Epithelial cell of proximal tubule (primary cell): ENCODE measurements at regions not wholly inside any gene's neighbourhood (a gene's known extent, or its start where the extent isn't known, plus 50 kb on each side); places are given as distances from the start of the nearest gene placed in this dataset.
A peak's percentile ranks its signal among the peaks of the same experiment; 100 is the strongest.
"Not testable (repeated sequence)": the region's sequence is repeated elsewhere in the genome, so short reads cannot be mapped to it uniquely, and the experiment has no call there.

Experiments
- DNase-seq: peaks from one replicate; pipeline ENCODE4 v3.0.0-alpha.2; 2011; ENCODE audit warnings: low read depth
- H3K4me3 ChIP-seq: 2 replicates; pipeline ENCODE4 v1.5.1; 2011; ENCODE audit warnings: low read depth, mild to moderate bottlenecking, low read length
- TF ChIP-seq, protein P1 (sequence below): conservative IDR thresholded peaks from 2 replicates; pipeline ENCODE4 v1.5.1; 2012; ENCODE audit warnings: low read depth, mild to moderate bottlenecking, low read length

GRCh38 chr9:42386477-42386876 is 203.0 kb downstream of the SPATA31A6 start:
- no peak for DNase-seq

GRCh38 chr9:42388146-42388690 is 204.8 kb downstream of the SPATA31A6 start:
- no peak for DNase-seq
- TF ChIP-seq, protein P1, sequence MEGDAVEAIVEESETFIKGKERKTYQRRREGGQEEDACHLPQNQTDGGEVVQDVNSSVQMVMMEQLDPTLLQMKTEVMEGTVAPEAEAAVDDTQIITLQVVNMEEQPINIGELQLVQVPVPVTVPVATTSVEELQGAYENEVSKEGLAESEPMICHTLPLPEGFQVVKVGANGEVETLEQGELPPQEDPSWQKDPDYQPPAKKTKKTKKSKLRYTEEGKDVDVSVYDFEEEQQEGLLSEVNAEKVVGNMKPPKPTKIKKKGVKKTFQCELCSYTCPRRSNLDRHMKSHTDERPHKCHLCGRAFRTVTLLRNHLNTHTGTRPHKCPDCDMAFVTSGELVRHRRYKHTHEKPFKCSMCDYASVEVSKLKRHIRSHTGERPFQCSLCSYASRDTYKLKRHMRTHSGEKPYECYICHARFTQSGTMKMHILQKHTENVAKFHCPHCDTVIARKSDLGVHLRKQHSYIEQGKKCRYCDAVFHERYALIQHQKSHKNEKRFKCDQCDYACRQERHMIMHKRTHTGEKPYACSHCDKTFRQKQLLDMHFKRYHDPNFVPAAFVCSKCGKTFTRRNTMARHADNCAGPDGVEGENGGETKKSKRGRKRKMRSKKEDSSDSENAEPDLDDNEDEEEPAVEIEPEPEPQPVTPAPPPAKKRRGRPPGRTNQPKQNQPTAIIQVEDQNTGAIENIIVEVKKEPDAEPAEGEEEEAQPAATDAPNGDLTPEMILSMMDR, result peak; percentile 8
- H3K4me3 ChIP-seq, result no peak overlapping the region

More at GRCh38 chr9:42386477-42386876, 203.0 kb downstream of the SPATA31A6 start:
- no peak overlapping the region for H3K4me3 ChIP-seq
- TF ChIP-seq, protein P1, result no peak

DNA sequence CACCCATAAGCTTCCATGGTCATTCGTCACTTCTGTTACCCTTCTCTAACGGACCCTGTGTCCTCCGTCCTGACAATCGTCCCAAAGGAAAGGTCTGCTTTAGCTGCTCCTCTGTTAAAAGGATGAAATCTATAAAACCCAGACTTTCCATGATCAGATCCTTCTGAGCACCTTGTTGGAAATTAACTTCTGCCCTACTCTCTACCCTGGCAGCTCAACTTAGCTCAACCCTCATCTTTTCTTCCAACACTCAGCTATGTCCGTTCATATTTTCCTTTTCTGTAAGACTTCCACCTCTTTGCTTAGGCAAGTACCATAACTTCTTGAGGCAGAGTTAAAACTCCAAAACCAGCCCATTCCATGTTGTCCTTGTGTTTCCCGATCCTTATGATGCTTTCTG is 205.4 kb downstream of the SPATA31A6 start:
- no peak for DNase-seq
- TF ChIP-seq, protein P1, result no peak
- H3K4me3 ChIP-seq, result no peak overlapping the region

DNA sequence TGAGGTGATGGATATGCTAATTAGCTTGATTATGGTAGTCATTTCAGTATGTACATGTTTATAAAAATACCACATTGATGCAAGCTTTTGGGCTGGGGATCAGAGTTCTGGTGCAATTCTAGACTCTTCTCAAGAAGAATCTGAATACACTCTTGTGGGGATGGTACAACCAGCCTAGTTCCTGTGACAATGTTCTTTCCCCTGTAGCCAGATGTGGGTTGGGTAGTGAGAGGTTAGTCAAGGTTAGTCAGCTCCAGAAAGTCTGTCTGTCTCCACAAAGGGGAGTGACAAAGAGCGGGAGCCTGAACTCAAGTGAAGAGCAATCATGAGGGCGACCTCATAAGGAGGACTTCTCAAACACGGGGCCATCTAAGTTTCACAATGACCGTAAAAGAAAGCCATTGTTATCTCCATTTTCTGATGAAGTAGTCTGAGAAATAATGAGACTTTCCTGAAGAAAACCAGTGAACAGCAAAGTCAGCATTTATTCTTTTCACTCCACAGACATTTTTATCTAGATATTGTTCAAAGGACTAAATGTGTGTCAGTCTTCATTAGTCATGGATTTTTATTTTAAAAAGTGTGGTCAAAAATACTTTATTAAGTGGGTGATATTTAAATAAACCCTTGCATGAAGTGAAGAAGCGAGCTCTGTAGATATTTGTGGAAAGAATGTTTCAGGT is 209.5 kb downstream of the SPATA31A6 start:
- DNase-seq, H3K4me3 ChIP-seq: not testable (repeated sequence)

- DNase-seq, result no peak
- no peak overlapping the region for H3K4me3 ChIP-seq
- TF ChIP-seq, protein P1, result no peak
Observed at GRCh38 chr9:42396318-42396717, 212.9 kb downstream of the SPATA31A6 start.

GRCh38 chr9:42397336-42397735 is 213.9 kb downstream of the SPATA31A6 start:
- H3K4me3 ChIP-seq, result not testable (repeated sequence)
- peak; percentile 22 for DNase-seq

- not testable (repeated sequence) for H3K4me3 ChIP-seq, DNase-seq
Observed at GRCh38 chr9:42402919-42403318, 219.5 kb downstream of the SPATA31A6 start.

DNA sequence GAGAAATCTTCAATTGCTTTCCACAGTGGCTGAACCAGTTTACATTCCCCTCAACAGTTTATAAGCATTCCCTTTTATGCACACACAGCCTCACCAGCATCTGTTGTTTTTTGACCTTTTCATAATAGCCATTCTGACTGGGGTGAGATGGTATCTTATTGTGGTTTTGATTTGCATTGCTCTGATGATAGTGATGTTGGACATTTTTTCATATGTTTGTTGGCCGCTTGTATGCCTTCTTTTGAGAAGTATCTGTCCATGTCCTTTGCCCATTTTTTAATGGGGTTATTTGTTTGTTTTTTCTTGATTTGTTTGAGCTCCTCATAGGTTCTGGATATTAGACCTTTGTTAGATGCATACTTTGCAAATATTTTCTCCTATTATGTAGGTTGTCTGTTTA is 226.1 kb downstream of the SPATA31A6 start:
- DNase-seq, H3K4me3 ChIP-seq: not testable (repeated sequence)

DNA sequence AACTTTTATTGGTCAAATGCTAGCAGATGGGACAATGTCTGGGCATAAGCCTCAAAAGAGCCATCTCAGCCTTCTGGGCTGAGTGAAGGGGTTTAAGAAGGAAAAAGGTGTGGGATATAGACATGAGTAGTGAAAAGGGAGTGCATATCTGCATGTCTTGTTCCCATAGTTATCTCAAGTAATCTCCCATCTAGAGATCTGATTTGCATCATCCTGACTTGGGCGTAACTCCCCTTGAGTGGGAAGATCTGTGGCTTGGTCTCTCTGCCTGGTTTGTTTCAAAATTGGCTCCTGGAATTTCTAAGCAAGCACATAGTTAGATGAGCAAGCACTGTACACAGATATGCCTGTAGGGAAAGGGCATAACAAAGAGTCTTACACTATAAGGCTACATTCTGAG is 228.9 kb downstream of the SPATA31A6 start:
- H3K4me3 ChIP-seq, DNase-seq: not testable (repeated sequence)

DNA sequence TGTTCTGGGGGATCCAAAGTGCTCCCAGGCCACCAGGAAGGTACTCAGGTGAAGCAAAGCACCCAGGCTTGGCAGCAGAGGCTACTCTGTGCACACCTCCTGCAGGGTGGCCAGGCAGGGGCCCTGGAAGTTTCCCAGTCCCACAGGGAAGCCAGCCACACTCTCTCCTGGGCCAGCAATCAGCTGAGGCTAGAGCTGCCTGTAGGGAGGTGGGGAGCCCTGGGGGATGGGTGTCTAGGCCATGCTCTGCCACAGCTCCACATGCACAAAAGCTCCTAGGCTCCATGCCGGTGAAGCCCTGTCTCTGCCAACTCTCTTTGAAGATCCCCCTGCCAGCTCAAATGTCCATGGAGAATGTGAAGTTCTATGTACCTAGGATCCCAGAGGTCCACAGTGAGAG is 231.4 kb downstream of the SPATA31A6 start:
- DNase-seq, H3K4me3 ChIP-seq: not testable (repeated sequence)

DNA sequence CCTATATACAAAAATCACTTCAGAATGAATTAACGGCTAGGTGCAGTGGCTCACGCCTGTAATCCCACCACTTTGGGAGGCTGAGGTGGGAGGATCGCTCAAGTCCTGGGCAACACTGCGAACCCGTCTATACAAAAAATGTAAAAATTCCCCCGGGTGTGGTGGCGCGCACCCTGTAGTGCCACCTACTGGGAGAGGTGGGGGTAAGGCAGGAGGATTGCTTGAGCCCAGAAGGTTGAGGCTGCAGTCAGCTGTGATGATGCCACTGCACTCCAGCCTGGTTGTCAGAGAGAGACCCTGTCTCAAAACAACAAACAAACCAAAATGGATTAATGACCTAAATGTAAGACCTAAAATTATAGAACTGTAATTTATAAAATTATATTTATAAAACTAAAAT is 236.2 kb downstream of the SPATA31A6 start:
- DNase-seq, H3K4me3 ChIP-seq: not testable (repeated sequence)

GRCh38 chr9:42420324-42420723 is 236.9 kb downstream of the SPATA31A6 start:
- not testable (repeated sequence) for DNase-seq, H3K4me3 ChIP-seq

GRCh38 chr9:42421630-42422029 is 238.2 kb downstream of the SPATA31A6 start:
- not testable (repeated sequence) for DNase-seq, H3K4me3 ChIP-seq

DNA sequence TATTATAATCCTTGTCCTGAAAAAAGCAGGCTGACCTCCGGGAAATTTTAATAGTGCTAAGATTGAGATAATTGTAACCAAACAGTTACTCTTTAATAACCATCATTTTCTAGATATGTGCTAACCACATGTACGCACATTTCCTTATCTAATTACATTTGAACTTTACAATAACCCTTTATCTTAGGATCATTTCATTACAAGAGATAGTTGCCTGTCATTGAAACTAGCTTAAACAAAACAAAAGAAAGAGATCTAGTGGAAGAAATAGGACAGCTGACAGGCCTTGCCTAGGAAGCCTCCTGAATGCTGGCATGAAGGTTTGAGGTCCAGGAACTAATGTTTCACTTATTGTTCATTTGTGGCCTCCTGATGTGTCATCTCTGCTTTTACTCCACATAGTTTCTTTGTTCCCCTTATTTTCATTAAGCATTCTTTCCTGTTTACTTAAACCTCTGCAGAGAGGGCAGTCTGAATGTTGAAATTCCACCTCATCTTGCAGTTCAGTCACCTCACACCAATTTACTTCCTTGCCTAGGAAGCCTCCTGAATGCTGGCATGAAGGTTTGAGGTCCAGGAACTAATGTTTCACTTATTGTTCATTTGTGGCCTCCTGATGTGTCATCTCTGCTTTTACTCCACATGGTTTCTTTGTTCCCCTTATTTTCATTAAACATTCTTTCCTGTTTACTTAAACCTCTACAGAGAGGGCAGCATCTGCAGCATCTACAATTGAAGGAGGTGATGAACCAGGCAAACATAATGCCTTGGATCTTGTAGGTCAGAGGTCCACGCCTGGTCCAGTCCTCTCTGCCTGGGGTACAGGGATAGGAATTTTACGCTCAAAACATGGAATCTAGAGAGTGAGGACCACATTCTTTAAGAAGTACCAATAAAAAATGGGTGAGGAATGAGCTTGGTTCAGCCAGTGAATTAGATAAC is 247.5 kb downstream of the SPATA31A6 start:
- not testable (repeated sequence) for H3K4me3 ChIP-seq

More for the DNA sequence above, 247.5 kb downstream of the SPATA31A6 start:
- peak; percentile 89 for DNase-seq
